ENCODE measurements at regions not wholly inside any gene's neighbourhood (a gene's known extent, or its start where the extent isn't known, plus 50 kb on each side); places are given as distances from the start of the nearest gene placed in this dataset.

DNA sequence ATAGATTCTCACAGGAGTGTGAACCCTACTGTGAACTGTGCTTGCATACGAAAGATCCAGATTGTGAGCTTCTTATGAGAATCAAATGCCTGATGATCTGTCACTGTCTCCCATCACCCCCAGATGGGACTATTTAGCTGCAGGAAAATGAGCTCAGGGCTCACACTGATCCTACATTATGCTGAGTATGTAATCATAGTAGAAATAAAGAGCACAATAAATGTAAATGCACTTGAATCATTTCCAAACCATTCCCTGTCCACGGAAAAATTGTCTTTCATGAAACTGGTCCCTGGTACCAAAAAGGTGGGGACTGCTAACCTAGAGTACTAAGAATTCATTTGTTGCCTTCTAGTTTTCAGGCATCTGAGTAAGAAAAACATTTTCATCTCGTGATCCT, 1215.8 kb upstream of the TMEM132C start:
- Mint-ChIP-seq H3K36me3 (ENCODE audit: low read depth) (no peaks in the 10 kb centered on the region), H3K9me3 (no peaks in the 10 kb centered on the region), H3K27ac (no peak overlapping the region), H3K27me3 (ENCODE audit: insufficient read depth) (no peaks in the 10 kb centered on the region), H3K4me1 (ENCODE audit: low read depth) (no peaks in the 10 kb centered on the region), H3K4me3 (no peak overlapping the region)
- intact Hi-C loops (cut with micrococcal nuclease): no loop called here
- DNase-seq (ENCODE audit: low spot score): no peak

DNA sequence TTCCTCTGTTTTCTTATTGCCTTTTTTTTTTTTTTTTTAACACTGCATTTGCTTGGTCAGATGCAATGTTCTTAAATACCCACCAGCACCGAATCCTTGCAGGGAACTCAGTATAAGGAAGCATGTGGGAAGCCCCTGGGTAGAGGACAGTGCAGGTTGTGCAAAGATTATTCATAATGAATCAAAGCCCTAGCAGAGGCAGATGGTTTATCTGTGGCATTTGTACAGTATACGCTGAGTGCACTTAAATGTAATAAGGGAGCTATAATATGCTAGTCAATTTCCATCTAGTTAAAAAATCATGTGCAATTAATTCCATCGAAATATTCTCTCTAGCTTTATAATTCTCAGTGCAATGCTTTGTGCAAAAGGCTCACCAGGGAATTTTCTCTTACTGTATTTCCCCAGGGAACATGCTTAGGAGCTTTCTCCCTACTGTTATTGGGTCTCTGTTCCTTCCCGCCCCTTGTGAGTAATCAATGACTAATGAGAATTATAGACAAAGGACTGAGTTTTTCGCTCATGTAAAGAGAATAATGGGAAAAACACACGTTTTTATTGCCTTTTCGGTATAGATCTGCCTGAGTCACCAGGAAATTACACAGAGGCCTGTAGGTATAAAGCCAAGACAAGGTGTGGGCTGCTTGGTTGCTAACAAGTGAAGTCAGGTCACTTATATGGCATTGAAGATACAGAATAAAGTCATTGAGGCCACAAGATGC, 1214.3 kb upstream of the TMEM132C start:
- Mint-ChIP-seq H3K27ac (no peak overlapping the region), H3K4me1 (ENCODE audit: low read depth) (no peaks in the 10 kb centered on the region), H3K27me3 (ENCODE audit: insufficient read depth) (no peaks in the 10 kb centered on the region), H3K9me3 (no peaks in the 10 kb centered on the region), H3K36me3 (ENCODE audit: low read depth) (no peaks in the 10 kb centered on the region), H3K4me3 (no peak overlapping the region)
- intact Hi-C loops (cut with micrococcal nuclease): no loop called here
- no peak for DNase-seq (ENCODE audit: low spot score)

DNA sequence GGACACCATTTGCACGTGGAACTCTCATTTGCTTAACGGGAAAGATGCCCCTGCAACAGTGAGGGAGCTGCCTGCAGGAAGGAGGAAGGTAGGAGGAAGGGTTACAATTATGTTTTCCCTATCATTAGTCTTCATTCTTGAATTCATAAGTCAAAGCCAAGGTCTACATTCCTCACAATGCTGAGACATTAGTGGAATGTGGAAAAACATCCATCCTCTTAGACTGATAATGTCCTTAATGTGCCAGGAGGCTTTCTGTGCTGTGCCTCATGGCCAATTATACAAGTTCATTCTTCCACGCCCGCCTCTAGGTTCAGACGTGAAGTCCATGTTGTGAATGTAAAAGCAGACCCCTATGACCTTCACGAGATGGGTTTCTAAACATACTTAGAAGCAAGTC, 1212.4 kb upstream of the TMEM132C start:
- H3K4me3 Mint-ChIP-seq: no peak overlapping the region
- no peaks in the 10 kb centered on the region for H3K9me3 Mint-ChIP-seq
- H3K36me3 Mint-ChIP-seq (ENCODE audit: low read depth): no peaks in the 10 kb centered on the region
- no peaks in the 10 kb centered on the region for H3K4me1 Mint-ChIP-seq (ENCODE audit: low read depth)
- H3K27ac Mint-ChIP-seq: no peak overlapping the region
- intact Hi-C loops (cut with micrococcal nuclease): no loop called here
- no peak for DNase-seq (ENCODE audit: low spot score)
- no peaks in the 10 kb centered on the region for H3K27me3 Mint-ChIP-seq (ENCODE audit: insufficient read depth)

DNA sequence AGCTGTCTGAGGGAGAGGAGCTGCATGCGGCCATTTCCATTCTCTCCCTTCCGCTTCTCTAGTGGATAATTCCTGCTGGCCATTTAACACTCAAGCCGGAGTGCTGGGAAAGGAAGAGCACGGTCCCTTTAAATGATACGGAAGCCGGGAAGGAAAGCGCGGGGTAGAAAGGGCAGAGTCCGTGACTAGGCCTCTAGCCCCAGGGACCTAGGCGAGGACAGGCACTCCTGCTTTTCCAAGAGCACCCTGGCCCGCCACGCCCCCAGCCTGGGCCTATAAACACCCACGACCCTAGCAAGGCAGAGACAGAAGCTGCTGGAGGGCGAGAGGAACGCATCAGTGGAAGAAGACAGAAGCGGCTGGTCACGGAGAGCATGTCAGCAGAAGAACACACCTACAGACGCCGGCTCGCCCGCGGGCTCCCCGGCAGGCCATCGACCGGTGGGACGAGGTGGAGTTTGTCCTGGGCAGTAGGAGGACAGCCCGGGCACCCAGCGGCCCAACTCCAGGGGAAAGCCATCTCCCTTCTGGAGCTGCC, 1206.6 kb upstream of the TMEM132C start:
- Mint-ChIP-seq H3K36me3 (ENCODE audit: low read depth) (no peaks in the 10 kb centered on the region), H3K27me3 (ENCODE audit: insufficient read depth) (no peaks in the 10 kb centered on the region), H3K9me3 (no peaks in the 10 kb centered on the region), H3K4me3 (no peak overlapping the region), H3K27ac (no peak overlapping the region), H3K4me1 (ENCODE audit: low read depth) (no peaks in the 10 kb centered on the region)
- intact Hi-C loops (cut with micrococcal nuclease): no loop called here
- DNase-seq (ENCODE audit: low spot score): no peak

DNA sequence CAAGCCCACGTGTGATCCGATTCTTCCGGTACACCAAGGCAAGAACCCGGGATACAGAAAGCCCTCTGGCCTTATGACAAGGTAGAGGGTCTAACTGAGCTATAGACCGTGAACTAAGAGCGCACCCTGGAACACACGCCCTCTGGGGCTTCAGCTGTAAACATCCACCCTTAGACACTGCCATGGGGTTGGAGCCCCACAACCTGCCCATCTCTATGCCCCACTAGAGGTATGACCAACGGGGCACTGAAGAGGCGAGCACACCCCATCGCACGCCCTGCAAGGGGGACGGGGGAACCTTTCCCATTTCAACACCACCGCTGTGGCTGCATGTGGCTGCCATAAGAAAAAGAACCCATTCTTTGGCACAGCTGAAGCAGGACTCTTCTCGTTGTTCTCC, 1206.0 kb upstream of the TMEM132C start:
- intact Hi-C loops (cut with micrococcal nuclease): no loop called here
- Mint-ChIP-seq H3K27me3 (ENCODE audit: insufficient read depth) (no peaks in the 10 kb centered on the region), H3K9me3 (no peaks in the 10 kb centered on the region), H3K4me1 (ENCODE audit: low read depth) (no peaks in the 10 kb centered on the region), H3K4me3 (no peak overlapping the region), H3K36me3 (ENCODE audit: low read depth) (no peaks in the 10 kb centered on the region), H3K27ac (no peak overlapping the region)
- no peak for DNase-seq (ENCODE audit: low spot score)

DNA sequence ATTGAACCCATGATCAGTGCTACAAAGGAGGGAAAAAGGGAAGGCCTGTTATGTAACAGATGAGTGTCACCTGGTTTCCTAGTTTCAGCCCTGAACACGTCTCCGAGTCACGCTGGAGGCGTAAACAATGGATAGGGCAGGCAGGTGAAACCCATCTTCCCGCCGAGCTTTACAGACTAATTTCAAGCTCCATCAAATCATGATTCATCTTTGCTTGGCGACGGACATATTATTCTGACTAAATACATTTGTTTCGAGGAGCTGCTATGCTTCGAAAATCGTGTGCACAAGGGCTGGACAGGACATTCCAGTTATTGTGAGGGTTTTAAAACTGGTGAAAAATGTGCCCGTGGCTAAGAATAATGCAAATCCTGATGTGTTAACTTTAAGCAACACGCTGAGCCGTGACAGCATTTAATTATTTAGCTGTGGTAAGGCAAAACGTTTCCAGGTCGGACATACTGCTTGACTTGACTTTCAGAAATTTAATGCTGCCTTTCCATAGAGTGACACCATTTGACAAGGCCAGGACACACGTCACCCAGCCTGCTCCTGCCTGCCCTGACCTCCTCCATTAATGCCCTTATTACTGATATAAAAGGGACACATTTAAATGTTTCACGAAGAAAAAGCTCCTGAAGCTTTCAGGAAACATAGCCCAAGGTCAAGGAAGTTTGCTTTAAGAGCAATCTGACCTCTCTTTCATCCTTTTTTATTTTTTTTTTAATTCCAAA, 1203.5 kb upstream of the TMEM132C start:
- Mint-ChIP-seq H3K27ac (no peak overlapping the region), H3K4me1 (ENCODE audit: low read depth) (no peaks in the 10 kb centered on the region), H3K4me3 (no peak overlapping the region), H3K9me3 (no peaks in the 10 kb centered on the region), H3K36me3 (ENCODE audit: low read depth) (no peaks in the 10 kb centered on the region), H3K27me3 (ENCODE audit: insufficient read depth) (no peaks in the 10 kb centered on the region)
- intact Hi-C loops (cut with micrococcal nuclease): no loop called here
- DNase-seq (ENCODE audit: low spot score): no peak

DNA sequence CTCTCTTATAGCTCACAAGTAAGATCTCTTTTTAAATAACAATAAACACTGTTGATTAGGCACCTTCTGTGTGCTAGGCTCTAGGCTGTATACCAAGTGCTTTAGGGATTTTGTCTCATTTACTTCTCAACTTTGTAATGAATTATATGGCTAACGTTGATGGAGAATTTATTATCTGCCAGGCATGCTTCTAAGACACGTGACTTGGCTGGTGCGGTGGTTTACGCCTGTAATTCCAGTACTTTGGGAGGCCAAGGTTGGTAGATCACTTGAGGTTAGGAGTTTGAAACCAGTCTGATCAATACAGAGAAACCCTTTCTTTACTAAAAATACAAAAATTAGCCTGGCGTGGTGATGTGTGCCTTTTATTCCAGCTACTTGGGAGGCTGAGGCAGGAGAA, 1202.8 kb upstream of the TMEM132C start:
- DNase-seq (ENCODE audit: low spot score): no peak
- Mint-ChIP-seq H3K9me3 (no peaks in the 10 kb centered on the region), H3K36me3 (ENCODE audit: low read depth) (no peaks in the 10 kb centered on the region), H3K4me3 (no peak overlapping the region), H3K27ac (no peak overlapping the region), H3K4me1 (ENCODE audit: low read depth) (no peaks in the 10 kb centered on the region), H3K27me3 (ENCODE audit: insufficient read depth) (no peaks in the 10 kb centered on the region)
- intact Hi-C loops (cut with micrococcal nuclease): no loop called here

DNA sequence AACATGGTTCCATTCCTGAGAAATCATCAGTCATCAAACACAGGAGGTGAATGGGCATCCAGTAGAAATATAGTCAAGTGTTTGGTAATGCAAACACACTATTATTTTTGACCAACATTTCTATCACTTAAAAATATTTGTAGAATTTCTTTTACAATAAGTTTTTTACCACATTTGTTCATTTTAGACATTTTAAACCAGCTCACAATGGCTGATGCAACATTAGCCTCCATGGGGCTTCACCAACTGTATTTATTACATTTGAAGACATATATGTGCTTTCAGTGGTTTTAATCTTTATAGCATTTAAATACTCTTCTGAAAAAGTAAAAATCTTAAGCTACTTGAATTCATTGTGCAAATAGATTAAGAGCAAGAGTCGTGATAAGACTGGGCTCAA, 1201.4 kb upstream of the TMEM132C start:
- no peaks in the 10 kb centered on the region for H3K4me1 Mint-ChIP-seq (ENCODE audit: low read depth)
- intact Hi-C loops (cut with micrococcal nuclease): no loop called here
- H3K4me3 Mint-ChIP-seq: no peak overlapping the region

DNA sequence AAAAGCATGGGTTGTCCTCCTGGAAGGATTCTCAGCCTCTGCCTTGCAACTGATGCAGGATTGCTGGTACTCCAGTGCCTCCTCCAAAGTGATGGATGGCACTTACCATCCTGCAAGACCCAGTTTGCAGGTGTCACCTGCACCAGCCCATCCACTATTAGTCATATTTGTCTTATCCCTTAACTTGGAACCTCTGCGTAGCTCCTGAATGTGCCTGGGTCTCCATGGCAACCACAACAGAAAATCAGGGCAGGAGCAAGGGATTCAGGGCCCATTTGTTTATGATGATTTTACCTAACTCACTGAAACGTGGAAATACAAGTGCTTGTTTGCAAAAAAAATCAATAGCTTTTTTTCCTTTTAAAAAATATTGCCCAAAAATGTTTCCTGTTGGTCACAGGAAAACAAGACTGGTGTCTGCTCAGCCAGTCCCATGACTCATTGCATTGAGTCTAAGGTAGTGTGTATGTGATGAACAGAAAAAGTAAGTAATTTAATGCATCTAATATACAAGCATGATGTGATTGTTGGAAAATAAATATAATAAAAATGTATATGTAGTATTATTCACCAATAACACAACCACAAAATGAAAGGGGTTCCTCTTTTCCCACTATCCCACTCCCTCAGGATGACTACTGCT, 1196.3 kb upstream of the TMEM132C start:
- Mint-ChIP-seq H3K36me3 (ENCODE audit: low read depth) (no peaks in the 10 kb centered on the region), H3K27me3 (ENCODE audit: insufficient read depth) (peaks cover 4% of the 10 kb centered on the region)

More for the DNA sequence above, 1201.4 kb upstream of the TMEM132C start:
- Mint-ChIP-seq H3K27me3 (ENCODE audit: insufficient read depth) (no peaks in the 10 kb centered on the region), H3K27ac (no peak overlapping the region), H3K9me3 (no peaks in the 10 kb centered on the region), H3K36me3 (ENCODE audit: low read depth) (no peaks in the 10 kb centered on the region)
- no peak for DNase-seq (ENCODE audit: low spot score)

DNA sequence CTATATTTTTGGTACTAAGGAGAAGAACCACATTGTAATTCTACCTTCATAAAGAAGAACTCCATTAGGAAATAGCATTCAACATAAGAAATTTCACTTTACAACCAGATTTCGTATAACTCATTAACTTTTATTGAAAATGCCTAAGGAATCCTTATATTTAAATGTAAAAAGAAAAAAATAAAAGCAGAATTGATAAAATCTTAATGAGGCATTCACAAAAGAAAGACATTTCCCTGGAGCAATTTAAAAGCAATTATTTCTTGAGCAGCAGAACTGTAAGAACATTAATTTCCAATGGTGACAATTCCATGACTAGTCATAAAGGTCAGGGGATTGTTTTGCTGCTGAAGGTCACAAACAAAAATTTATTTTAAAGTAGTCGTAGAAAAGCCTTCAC, 1192.8 kb upstream of the TMEM132C start:
- intact Hi-C loops (cut with micrococcal nuclease): no loop called here

More for the DNA sequence above, 1196.3 kb upstream of the TMEM132C start:
- no peak for DNase-seq (ENCODE audit: low spot score)
- Mint-ChIP-seq H3K9me3 (no peaks in the 10 kb centered on the region), H3K27ac (no peak overlapping the region), H3K4me1 (ENCODE audit: low read depth) (no peaks in the 10 kb centered on the region), H3K4me3 (no peak overlapping the region)
- intact Hi-C loops (cut with micrococcal nuclease): no loop called here

DNA sequence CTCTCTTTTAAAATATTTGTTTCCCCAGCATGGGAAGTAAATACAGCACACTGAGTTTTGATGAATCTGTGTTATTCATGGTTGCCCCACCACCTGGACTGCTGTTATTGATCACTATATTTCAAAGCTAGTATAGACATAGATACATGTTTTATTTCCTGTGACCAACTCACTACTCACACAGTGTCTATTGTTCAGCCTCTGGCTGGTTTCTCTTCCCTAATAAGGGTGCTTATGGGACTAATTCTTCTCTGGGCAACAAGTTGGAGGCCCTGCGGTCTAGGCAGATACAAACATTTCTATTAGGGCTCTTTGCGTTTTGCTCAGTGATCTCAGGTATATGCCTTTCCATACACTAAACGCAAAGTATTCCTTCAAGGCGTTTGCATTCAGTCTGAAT, 1191.0 kb upstream of the TMEM132C start:
- Mint-ChIP-seq H3K4me3 (no peak overlapping the region), H3K36me3 (ENCODE audit: low read depth) (no peaks in the 10 kb centered on the region), H3K27ac (no peak overlapping the region), H3K4me1 (ENCODE audit: low read depth) (no peaks in the 10 kb centered on the region), H3K27me3 (ENCODE audit: insufficient read depth) (peaks cover 10% of the 10 kb centered on the region), H3K9me3 (peaks cover 4% of the 10 kb centered on the region)
- no peak for DNase-seq (ENCODE audit: low spot score)
- intact Hi-C loops (cut with micrococcal nuclease): no loop called here

More for the DNA sequence above, 1192.8 kb upstream of the TMEM132C start:
- H3K4me3 Mint-ChIP-seq: no peak overlapping the region
- H3K9me3 Mint-ChIP-seq: peaks cover 4% of the 10 kb centered on the region
- no peaks in the 10 kb centered on the region for H3K36me3 Mint-ChIP-seq (ENCODE audit: low read depth)
- DNase-seq (ENCODE audit: low spot score): no peak
- peaks cover 10% of the 10 kb centered on the region for H3K27me3 Mint-ChIP-seq (ENCODE audit: insufficient read depth)
- no peaks in the 10 kb centered on the region for H3K4me1 Mint-ChIP-seq (ENCODE audit: low read depth)
- H3K27ac Mint-ChIP-seq: no peak overlapping the region

DNA sequence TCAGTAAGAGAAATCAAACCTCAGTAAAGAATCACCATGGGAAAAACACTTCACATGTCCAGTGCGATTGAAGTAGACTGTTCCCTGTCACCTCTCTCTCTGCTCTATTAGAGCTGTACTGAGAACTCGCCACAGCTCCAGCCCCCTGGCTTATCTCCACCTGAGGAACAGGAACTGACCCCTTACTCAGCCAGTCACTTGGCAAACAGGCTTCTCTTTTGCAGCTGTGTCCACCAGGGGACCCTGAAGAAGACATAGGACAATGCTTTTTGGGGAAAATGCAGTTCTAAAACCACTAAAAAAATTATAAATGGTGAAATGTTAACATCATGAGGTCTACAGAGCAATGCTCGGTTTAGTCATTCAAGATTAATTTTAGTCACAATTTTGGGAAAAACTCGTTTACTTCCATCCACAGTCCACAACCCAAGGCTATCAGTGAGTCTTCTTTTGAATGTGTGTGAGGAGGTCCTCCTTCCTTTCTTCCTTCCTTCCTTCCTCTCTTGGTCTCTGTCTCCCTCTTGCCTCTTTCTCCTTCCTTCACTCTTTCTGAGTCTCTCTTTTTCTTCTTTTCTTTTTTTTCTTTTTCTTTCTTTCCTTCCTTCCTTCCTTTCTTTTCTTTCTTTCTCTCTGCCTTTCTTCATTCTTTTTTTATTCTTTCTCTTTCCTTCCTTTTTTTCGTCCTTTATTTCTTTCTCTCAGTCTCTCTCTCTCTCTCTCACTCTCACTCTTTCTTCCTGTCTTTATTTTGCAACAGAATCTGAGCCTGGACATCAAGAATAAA, 1189.5 kb upstream of the TMEM132C start:
- DNase-seq (ENCODE audit: low spot score): no peak
- intact Hi-C loops (cut with micrococcal nuclease): no loop called here
- Mint-ChIP-seq H3K4me1 (ENCODE audit: low read depth) (no peaks in the 10 kb centered on the region), H3K36me3 (ENCODE audit: low read depth) (no peaks in the 10 kb centered on the region), H3K9me3 (peaks cover 4% of the 10 kb centered on the region), H3K4me3 (no peak overlapping the region), H3K27me3 (ENCODE audit: insufficient read depth) (peaks cover 10% of the 10 kb centered on the region), H3K27ac (no peak overlapping the region)
